GM12865 (cell line): ENCODE measurements at regions not wholly inside any gene's neighbourhood (a gene's known extent, or its start where the extent isn't known, plus 50 kb on each side); places are given as distances from the start of the nearest gene placed in this dataset.
"Not testable (repeated sequence)": the region's sequence is repeated elsewhere in the genome, so short reads cannot be mapped to it uniquely, and the experiment has no call there.

ENCODE experiments used
- DNase-seq: peaks from one replicate; pipeline ENCODE4 v3.0.0; 2010; ENCODE audit warnings: low read depth
- H3K4me3 ChIP-seq: 2 replicates; pipeline ENCODE4 v1.5.1; 2011; ENCODE audit warnings: mild to moderate bottlenecking, low read depth, low read length, control low read depth
- TF ChIP-seq, protein P1 (sequence below): IDR thresholded peaks from 2 replicates; pipeline ENCODE4 v1.5.1; 2011; ENCODE audit warnings: low read length, control low read depth, low read depth, inconsistent platforms; ENCODE audit not compliant: insufficient read depth; ENCODE audit errors: missing control alignments

DNA sequence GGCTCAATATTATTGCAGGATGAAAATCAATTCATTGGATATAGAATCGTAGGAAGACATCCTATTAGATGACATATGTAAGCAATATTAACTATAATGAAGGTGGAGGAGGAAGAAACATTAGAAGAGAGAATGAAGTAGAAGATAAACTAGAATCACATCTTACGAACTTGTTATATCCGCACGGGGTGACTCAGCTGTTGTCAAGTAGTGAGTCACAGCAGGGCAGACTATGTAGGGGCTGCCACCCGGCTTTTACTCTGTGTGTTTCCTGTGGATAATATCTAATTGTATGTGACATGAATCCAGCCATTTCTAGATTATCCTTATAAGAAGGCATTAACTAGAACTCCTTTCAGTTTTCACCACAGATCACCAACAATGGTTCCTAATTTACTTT lies 520.2 kb downstream of the DOK5 start:
- TF ChIP-seq, protein P1, sequence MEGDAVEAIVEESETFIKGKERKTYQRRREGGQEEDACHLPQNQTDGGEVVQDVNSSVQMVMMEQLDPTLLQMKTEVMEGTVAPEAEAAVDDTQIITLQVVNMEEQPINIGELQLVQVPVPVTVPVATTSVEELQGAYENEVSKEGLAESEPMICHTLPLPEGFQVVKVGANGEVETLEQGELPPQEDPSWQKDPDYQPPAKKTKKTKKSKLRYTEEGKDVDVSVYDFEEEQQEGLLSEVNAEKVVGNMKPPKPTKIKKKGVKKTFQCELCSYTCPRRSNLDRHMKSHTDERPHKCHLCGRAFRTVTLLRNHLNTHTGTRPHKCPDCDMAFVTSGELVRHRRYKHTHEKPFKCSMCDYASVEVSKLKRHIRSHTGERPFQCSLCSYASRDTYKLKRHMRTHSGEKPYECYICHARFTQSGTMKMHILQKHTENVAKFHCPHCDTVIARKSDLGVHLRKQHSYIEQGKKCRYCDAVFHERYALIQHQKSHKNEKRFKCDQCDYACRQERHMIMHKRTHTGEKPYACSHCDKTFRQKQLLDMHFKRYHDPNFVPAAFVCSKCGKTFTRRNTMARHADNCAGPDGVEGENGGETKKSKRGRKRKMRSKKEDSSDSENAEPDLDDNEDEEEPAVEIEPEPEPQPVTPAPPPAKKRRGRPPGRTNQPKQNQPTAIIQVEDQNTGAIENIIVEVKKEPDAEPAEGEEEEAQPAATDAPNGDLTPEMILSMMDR: no peak
- DNase-seq: no peak
- no peak overlapping the region for H3K4me3 ChIP-seq

DNA sequence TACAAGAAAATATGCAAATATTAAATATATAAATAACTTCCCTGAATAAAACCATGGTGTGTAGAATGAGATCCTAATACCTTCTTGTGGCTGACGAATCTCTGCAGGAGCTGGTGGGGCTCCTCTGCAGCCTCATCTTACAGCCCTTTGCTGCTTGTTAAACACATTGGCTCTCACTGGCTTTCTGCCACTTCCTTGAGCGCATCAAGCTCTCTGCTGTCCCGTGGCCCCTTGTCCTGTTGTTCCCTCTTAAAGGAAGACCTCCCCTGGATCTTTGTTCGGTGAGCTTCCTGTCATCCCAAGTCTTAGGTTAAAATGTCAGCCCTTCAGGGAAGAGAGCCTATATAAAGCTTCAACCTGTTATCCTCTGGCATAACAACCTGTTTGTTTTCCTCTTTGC lies 519.6 kb downstream of the DOK5 start:
- no peak for DNase-seq
- no peak overlapping the region for H3K4me3 ChIP-seq
- TF ChIP-seq, protein P1: no peak

DNA sequence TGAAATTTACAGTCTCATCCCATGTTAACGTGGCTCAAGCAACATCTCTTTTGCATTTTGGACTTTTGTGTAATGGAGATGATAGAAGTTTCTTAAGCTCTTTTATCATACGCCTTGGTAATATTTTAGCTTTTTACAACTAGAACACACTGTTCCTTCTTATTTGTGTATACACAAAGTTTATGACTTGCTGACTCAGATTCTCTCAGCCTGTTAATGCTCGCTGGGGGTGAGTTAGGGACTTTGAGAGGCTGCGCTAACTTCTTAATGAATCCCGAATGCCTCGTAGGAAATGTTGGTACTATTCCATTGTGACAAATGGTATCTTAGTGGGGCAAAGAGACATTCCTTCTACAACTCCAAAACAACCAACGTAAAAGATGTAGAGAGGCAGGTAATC lies 509.7 kb downstream of the DOK5 start:
- no peak overlapping the region for H3K4me3 ChIP-seq
- TF ChIP-seq, protein P1: no peak
- DNase-seq: no peak

DNA sequence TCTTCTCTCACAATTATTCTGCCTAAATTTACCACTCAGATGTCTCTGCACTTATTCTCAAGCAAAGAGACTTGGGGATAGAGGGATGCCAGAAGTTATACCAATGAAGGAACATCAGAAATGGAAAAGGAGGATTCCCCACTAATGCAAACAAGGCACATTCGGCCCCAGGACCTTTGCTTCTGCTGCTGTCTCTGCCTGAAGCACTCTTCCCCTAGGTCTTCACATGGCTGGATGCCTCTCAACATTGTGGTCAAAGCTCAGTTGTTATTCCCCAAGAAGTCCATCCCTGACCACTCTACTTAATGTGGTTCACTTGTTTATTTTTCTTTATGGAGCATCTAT lies 508.7 kb downstream of the DOK5 start:
- TF ChIP-seq, protein P1: no peak
- H3K4me3 ChIP-seq: no peak overlapping the region
- no peak for DNase-seq

DNA sequence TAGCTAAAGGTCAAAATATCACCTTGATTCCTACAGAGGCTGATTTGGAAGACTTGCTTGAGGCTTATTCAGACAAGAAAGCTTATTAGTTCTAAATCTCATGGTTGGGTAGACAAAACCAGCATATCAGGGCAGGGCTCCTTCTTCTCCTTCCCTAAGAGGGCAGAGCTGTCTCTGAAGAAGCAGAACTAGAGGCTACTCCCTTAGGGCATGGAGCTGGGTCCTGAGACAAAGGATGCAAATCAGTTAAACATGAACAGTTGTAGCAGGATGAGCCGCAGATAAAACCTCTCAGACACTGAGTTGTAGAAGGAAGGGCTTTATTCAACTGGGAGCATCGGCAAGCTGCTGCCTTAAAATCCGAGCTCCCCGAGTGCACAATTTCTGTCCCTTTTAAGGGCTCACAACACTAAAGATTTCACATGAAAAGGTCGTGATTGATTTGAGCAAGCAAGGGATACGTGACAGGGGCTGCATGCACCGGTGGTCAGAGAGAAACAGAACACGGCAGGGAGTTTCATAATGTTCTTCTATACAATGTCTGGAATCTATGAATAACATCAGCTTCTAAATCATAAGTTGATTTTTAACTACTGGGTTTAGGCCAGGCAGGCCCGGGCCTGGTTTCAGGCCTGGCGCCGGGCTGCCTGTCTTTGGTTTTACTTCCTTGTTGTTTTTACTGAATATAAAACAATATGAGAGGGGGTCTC lies 508.2 kb downstream of the DOK5 start:
- not testable (repeated sequence) for H3K4me3 ChIP-seq, DNase-seq

DNA sequence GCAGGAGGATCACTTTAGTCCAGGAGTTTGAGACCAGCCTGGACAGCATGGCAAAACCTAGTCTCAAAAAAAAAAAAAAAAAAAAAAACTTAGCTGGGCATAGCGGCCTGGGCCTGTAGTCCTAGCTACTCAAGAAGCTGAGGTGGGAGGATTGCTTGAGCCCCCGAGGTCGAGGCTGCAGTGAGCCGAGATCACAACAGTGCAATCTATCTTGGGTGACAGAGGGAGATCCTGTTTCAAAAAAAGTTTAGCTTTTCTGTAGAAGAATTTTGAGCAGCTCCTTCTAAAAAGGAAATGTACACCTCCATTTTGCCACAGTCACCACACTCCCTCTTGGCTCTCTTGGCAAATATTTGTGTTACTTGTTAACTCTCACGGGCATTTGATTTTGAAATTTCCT lies 505.8 kb downstream of the DOK5 start:
- no peak overlapping the region for H3K4me3 ChIP-seq
- no peak for DNase-seq
- TF ChIP-seq, protein P1: no peak

DNA sequence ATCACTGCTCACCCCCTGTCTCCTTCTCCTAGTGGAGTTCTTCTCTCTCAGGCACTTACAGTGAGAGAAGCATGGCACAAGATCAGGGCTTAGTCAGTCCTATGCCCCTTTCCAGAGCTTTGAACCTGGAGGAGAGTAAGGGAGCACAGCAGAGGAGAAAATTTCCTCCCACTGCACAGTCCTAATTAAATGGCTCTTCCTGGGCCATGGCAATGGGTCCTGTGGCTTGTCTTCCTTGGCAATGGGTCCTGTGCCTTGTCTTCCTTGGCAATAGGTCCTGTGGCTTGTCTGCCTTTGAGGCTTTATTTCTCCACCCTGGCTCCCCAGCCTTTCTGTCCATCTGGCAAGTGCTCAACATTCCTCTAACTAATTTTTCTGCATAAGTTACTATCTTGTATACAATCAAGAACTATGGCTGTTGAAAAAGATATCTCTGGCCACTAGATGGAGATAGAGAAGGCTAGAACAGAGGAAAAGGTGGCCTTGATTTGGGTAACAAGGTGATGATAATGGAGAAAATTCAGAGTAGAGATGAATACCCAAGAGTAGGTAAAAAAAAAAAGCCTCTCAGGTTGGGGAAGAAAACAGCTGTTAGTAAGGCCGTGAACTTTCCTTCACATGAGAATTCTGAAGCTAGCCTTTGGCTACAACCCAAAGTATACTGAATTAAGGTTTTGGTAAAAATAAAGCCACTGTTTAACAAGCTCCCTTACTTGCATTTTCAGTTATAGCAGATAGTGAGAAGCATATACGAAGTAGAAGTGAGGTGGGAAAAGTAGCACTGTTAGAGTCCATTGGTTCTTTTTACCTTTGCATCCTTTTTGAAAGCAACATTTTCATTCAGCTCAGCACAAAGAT lies 504.9 kb downstream of the DOK5 start:
- DNase-seq: peak; percentile 2
- TF ChIP-seq, protein P1: peak; percentile 8
- no peak overlapping the region for H3K4me3 ChIP-seq
